ENCODE measurements at regions not wholly inside any gene's neighbourhood (a gene's known extent, or its start where the extent isn't known, plus 50 kb on each side); places are given as distances from the start of the nearest gene placed in this dataset.

GRCh38 chr16:49926941-49927340 is 71.0 kb upstream of the ZNF423 start:
- DNase-seq (ENCODE audit: insufficient read length) (no peak), FAIRE-seq (no peak)
- TF ChIP-seq POLR2A (IDR thresholded peaks at IDR 0.05; ENCODE audit: low read depth, low read length) (no peak), TAF1 (IDR thresholded peaks at IDR 0.05; ENCODE audit: borderline replicate concordance, low read depth, low read length) (no peak), POLR2AphosphoS5 (IDR thresholded peaks at IDR 0.05; ENCODE audit: low read depth, low read length) (no peak)

DNA sequence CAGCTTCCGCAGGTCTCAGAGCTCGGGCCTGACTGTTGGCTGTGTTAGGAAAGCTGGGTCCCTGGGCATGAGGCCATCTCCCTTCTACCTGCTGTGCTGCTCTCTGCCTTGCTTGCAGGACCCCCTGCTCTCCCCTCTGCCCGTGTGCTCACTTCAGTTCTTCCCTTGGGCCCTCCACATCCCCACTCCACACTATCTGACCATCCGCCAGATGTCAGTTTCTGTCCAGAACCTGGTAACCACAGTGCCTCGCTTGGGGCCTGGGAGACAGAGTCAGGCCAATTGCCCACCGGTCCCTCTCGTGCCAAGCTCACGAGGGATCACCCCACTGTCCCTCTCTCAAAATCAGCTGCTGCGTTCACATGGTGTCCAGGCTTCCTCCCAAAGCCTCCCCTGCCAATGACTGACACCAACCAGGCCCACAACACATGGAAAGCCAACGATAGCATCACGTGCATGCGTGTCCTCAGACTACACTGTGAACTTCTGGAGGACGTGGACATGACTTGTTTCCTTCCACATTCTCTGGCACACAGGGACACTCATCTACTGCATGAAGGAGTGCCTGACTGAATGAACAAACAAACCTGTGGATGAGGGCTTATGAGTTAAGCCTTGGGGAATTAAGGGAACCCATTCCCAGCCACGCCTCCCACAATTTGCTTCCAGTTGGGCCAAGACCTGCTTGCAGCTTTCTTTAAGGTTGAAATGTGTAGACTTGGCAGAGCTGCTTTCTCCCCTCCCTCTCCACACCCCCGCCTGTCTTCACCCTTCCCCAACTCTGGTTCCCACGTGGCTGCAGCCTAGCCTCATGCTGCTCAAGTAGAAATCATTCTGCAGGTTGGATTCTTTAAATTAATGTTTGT is 72.5 kb upstream of the ZNF423 start:
- TF ChIP-seq POLR2A (IDR thresholded peaks at IDR 0.05; ENCODE audit: low read depth, low read length) (no peak), POLR2AphosphoS5 (IDR thresholded peaks at IDR 0.05; ENCODE audit: low read depth, low read length) (no peak), TAF1 (IDR thresholded peaks at IDR 0.05; ENCODE audit: borderline replicate concordance, low read depth, low read length) (no peak)
- DNase-seq (ENCODE audit: insufficient read length): no peak
- no peak for FAIRE-seq

GRCh38 chr16:49929626-49930025 is 73.7 kb upstream of the ZNF423 start:
- DNase-seq (ENCODE audit: insufficient read length): no peak

DNA sequence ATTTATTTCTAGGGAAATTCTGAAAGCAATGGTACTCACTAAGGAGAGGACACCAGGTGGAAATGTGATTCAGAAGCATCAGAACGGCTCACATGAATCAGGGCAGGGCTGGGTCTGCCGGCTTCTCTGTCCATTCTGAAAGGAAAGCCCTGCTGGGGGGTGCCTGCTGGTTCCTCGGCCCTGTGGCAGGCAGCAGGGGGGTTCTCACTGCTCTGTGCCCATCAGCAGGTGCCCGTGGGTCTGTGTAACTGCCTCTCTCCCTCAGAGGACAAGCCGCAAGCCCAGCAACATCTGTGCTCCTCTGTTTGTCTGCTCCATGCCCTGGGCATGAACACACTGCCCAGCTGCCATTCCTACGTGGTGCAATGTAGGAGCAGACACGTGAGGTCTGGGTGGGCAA is 74.9 kb upstream of the ZNF423 start:
- TF ChIP-seq POLR2A (IDR thresholded peaks at IDR 0.05; ENCODE audit: low read depth, low read length) (no peak), POLR2AphosphoS5 (IDR thresholded peaks at IDR 0.05; ENCODE audit: low read depth, low read length) (no peak), TAF1 (IDR thresholded peaks at IDR 0.05; ENCODE audit: borderline replicate concordance, low read depth, low read length) (no peak)
- FAIRE-seq: no peak
- no peak for DNase-seq (ENCODE audit: insufficient read length)

More at GRCh38 chr16:49929626-49930025, 73.7 kb upstream of the ZNF423 start:
- no peak for FAIRE-seq
- TF ChIP-seq POLR2A (IDR thresholded peaks at IDR 0.05; ENCODE audit: low read depth, low read length) (no peak), POLR2AphosphoS5 (IDR thresholded peaks at IDR 0.05; ENCODE audit: low read depth, low read length) (no peak), TAF1 (IDR thresholded peaks at IDR 0.05; ENCODE audit: borderline replicate concordance, low read depth, low read length) (no peak)

- no peak for TF ChIP-seq POLR2A (IDR thresholded peaks at IDR 0.05; ENCODE audit: low read depth, low read length)
- TF ChIP-seq POLR2AphosphoS5 (IDR thresholded peaks at IDR 0.05; ENCODE audit: low read depth, low read length): no peak
- TF ChIP-seq TAF1 (IDR thresholded peaks at IDR 0.05; ENCODE audit: borderline replicate concordance, low read depth, low read length): no peak
- FAIRE-seq (no peak), DNase-seq (ENCODE audit: insufficient read length) (no peak)
These were observed 75.4 kb upstream of the ZNF423 start for GRCh38 chr16:49931266-49931665.

DNA sequence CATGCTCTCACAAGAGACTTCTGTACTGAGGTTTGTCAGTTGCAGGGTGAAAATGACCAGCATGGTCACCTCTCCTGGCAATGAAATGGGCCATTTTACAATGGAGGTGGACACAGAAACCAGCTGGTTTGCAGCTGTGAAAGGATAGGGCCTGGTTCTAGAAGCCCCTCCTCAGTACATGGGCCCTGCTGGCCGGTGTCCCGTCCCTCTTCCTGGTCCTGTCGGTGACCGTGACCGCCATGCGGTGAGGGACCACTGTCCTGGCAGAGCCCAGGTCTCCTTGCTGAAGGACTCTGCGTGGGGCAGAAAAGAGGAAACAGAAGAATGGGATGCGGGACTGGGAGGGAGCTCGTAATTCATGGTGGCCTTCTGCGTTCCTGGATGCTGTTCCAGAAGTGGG is 76.0 kb upstream of the ZNF423 start:
- TF ChIP-seq POLR2A (IDR thresholded peaks at IDR 0.05; ENCODE audit: low read depth, low read length) (no peak), TAF1 (IDR thresholded peaks at IDR 0.05; ENCODE audit: borderline replicate concordance, low read depth, low read length) (no peak), POLR2AphosphoS5 (IDR thresholded peaks at IDR 0.05; ENCODE audit: low read depth, low read length) (no peak)
- no peak for FAIRE-seq
- no peak for DNase-seq (ENCODE audit: insufficient read length)

DNA sequence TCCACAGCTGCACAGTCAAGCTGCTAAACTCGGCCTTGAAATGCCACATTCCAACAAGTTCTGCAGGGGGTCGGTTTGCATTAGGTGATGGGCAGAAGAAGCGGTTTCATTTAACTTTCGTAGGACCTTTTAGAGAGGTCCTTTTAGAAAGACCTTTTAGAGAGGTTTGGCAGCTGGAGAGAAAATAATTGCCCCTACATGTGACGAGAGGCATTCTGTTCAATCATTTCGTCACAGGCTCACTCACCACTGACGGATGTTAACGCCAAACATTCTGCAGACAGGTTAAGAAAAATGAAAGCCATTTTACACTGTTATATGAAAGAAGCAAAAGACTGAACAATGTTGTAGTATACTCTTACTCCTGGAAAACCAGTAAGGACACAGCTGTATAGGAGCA is 76.5 kb upstream of the ZNF423 start:
- DNase-seq (ENCODE audit: insufficient read length): no peak
- no peak for FAIRE-seq
- TF ChIP-seq POLR2A (IDR thresholded peaks at IDR 0.05; ENCODE audit: low read depth, low read length): no peak
- TF ChIP-seq TAF1 (IDR thresholded peaks at IDR 0.05; ENCODE audit: borderline replicate concordance, low read depth, low read length): no peak
- TF ChIP-seq POLR2AphosphoS5 (IDR thresholded peaks at IDR 0.05; ENCODE audit: low read depth, low read length): no peak

GRCh38 chr16:49932946-49933345 is 77.0 kb upstream of the ZNF423 start:
- FAIRE-seq (no peak), DNase-seq (ENCODE audit: insufficient read length) (no peak)
- no peak for TF ChIP-seq POLR2AphosphoS5 (IDR thresholded peaks at IDR 0.05; ENCODE audit: low read depth, low read length)
- TF ChIP-seq POLR2A (IDR thresholded peaks at IDR 0.05; ENCODE audit: low read depth, low read length): no peak
- no peak for TF ChIP-seq TAF1 (IDR thresholded peaks at IDR 0.05; ENCODE audit: borderline replicate concordance, low read depth, low read length)

DNA sequence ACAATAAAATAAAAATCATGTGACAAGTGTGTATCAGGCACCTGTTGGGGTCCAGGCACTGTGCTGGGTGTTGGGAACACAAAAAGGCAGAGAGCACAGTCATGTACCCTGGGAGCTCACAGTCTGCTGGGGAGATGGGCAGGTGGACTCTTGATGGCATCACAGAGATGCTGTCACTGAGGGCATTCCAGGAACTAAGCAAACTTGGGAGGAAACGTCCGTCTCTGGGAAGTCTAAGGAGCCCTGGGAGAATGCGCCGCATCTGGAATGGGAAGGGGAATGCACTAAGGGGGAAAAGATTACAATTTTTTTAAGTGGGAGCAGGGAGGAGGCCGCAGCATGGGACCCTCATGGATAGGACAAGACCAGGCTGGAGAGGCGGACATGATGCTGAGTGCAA is 80.9 kb upstream of the ZNF423 start:
- DNase-seq (ENCODE audit: insufficient read length): no peak
- no peak for FAIRE-seq
- TF ChIP-seq POLR2A (IDR thresholded peaks at IDR 0.05; ENCODE audit: low read depth, low read length): no peak
- no peak for TF ChIP-seq POLR2AphosphoS5 (IDR thresholded peaks at IDR 0.05; ENCODE audit: low read depth, low read length)
- no peak for TF ChIP-seq TAF1 (IDR thresholded peaks at IDR 0.05; ENCODE audit: borderline replicate concordance, low read depth, low read length)

- no peak for FAIRE-seq
- no peak for DNase-seq (ENCODE audit: insufficient read length)
- TF ChIP-seq POLR2AphosphoS5 (IDR thresholded peaks at IDR 0.05; ENCODE audit: low read depth, low read length) (no peak), TAF1 (IDR thresholded peaks at IDR 0.05; ENCODE audit: borderline replicate concordance, low read depth, low read length) (no peak)
These were observed 82.0 kb upstream of the ZNF423 start for GRCh38 chr16:49937886-49938285.

DNA sequence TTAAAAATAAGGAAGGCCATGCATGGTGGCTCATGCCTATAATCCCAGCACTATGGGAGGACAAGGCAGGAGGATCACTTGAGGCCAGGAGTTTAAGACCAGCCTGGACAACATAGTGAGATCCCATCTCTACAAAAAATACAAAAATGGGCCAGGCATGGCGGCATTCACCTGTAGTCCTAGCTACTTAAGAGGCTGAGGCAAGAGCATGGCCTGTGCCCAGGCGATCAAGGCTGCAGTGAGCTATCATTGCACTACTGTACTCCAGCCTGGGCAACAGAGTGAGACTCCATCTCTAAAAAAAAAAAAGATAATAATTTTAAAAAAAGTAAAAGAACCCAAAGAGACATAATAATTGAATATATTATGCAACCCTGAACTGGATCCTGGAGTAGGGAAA is 83.6 kb upstream of the ZNF423 start:
- TF ChIP-seq POLR2AphosphoS5 (IDR thresholded peaks at IDR 0.05; ENCODE audit: low read depth, low read length) (no peak), TAF1 (IDR thresholded peaks at IDR 0.05; ENCODE audit: borderline replicate concordance, low read depth, low read length) (no peak), POLR2A (IDR thresholded peaks at IDR 0.05; ENCODE audit: low read depth, low read length) (no peak)
- DNase-seq (ENCODE audit: insufficient read length) (no peak), FAIRE-seq (no peak)

- no peak for FAIRE-seq
- TF ChIP-seq POLR2A (IDR thresholded peaks at IDR 0.05; ENCODE audit: low read depth, low read length) (no peak), POLR2AphosphoS5 (IDR thresholded peaks at IDR 0.05; ENCODE audit: low read depth, low read length) (no peak), TAF1 (IDR thresholded peaks at IDR 0.05; ENCODE audit: borderline replicate concordance, low read depth, low read length) (no peak)
- no peak for DNase-seq (ENCODE audit: insufficient read length)
These were observed 84.4 kb upstream of the CNEP1R1 start for GRCh38 chr16:49940464-49941224.

Data from GM12892 (cell line).